ENCODE measurements at regions not wholly inside any gene's neighbourhood (a gene's known extent, or its start where the extent isn't known, plus 50 kb on each side); places are given as distances from the start of the nearest gene placed in this dataset.

- no peak for DNase-seq (ENCODE audit: low read depth)
These were observed 323.7 kb upstream of the KLF6 start for GRCh38 chr10:4108693-4109092.

- no peak for DNase-seq (ENCODE audit: low read depth)
These were observed 322.4 kb upstream of the KLF6 start for GRCh38 chr10:4107285-4107851.

GRCh38 chr10:4103603-4104002, 318.6 kb upstream of the KLF6 start:
- DNase-seq (ENCODE audit: low read depth), result no peak

- DNase-seq (ENCODE audit: low read depth), result no peak
These were observed 317.9 kb upstream of the KLF6 start for GRCh38 chr10:4102802-4103344.

- DNase-seq (ENCODE audit: low read depth), result no peak
These were observed 317.1 kb upstream of the KLF6 start for GRCh38 chr10:4101918-4102654.

GRCh38 chr10:4100380-4100779, 315.4 kb upstream of the KLF6 start:
- DNase-seq (ENCODE audit: low read depth), result no peak

GRCh38 chr10:4099202-4099601, 314.2 kb upstream of the KLF6 start:
- no peak for DNase-seq (ENCODE audit: low read depth)

GRCh38 chr10:4095166-4095917, 310.3 kb upstream of the KLF6 start:
- DNase-seq (ENCODE audit: low read depth), result no peak

- no peak for DNase-seq (ENCODE audit: low read depth)
These were observed 309.7 kb upstream of the KLF6 start for GRCh38 chr10:4094751-4095150.

GRCh38 chr10:4093438-4093837, 308.4 kb upstream of the KLF6 start:
- no peak for DNase-seq (ENCODE audit: low read depth)

GRCh38 chr10:4088354-4089066, 303.5 kb upstream of the KLF6 start:
- DNase-seq (ENCODE audit: low read depth), result no peak

- DNase-seq (ENCODE audit: low read depth), result no peak
These were observed 301.3 kb upstream of the KLF6 start for GRCh38 chr10:4086131-4086898.

GRCh38 chr10:4083509-4084003, 298.5 kb upstream of the KLF6 start:
- no peak for DNase-seq (ENCODE audit: low read depth)

- DNase-seq (ENCODE audit: low read depth), result no peak
These were observed 297.9 kb upstream of the KLF6 start for GRCh38 chr10:4082861-4083260.

GRCh38 chr10:4081685-4082111, 296.7 kb upstream of the KLF6 start:
- DNase-seq (ENCODE audit: low read depth), result no peak

GRCh38 chr10:4080225-4080805, 295.3 kb upstream of the KLF6 start:
- DNase-seq (ENCODE audit: low read depth), result no peak

- no peak for DNase-seq (ENCODE audit: low read depth)
These were observed 294.8 kb upstream of the KLF6 start for GRCh38 chr10:4079803-4080202.

GRCh38 chr10:4077804-4078203, 292.8 kb upstream of the KLF6 start:
- DNase-seq (ENCODE audit: low read depth), result no peak

- DNase-seq (ENCODE audit: low read depth), result no peak
These were observed 292.0 kb upstream of the KLF6 start for GRCh38 chr10:4076983-4077382.

GRCh38 chr10:4075443-4075842, 290.4 kb upstream of the KLF6 start:
- no peak for DNase-seq (ENCODE audit: low read depth)

All from activated T-helper 1 cell treated with Interleukin-2 at 50 U/mL for 16 hours (primary cell).